ENCODE measurements at regions not wholly inside any gene's neighbourhood (a gene's known extent, or its start where the extent isn't known, plus 50 kb on each side); places are given as distances from the start of the nearest gene placed in this dataset.

- peak; percentile 49 for TF ChIP-seq CTCF (conservative IDR thresholded peaks at IDR 0.05; ENCODE audit: low read depth, low read length)
- no peak for TF ChIP-seq EZH2 (IDR thresholded peaks at IDR 0.05; ENCODE audit: borderline replicate concordance, low read depth, low read length, poor library complexity, severe bottlenecking)
Observed at GRCh38 chrX:34341258-34341657, 209.1 kb upstream of the FAM47A start.
